H1 (cell line): ENCODE measurements at regions not wholly inside any gene's neighbourhood (a gene's known extent, or its start where the extent isn't known, plus 50 kb on each side); places are given as distances from the start of the nearest gene placed in this dataset.

Source experiments
- CTCF ChIA-PET: fragments of 300-600 bp; sonication (Branson Sonifier 250); formaldehyde crosslinking; loops from one replicate; lab custom pipeline; 2021; ENCODE audit not compliant: partially characterized antibody; lab: Charles Lee
- POLR2A ChIA-PET: fragments of 300-600 bp; sonication (Branson Sonifier 250); formaldehyde crosslinking; loops from one replicate; lab custom pipeline; 2021; ENCODE audit warnings: inconsistent platforms; ENCODE audit not compliant: partially characterized antibody; lab: Charles Lee
- DNase-seq, 2 experiments: peaks; one replicate each; pipeline versions ENCODE4 v3.0.0 to v3.0.0-alpha.2; 2010 to 2022; ENCODE audit warnings: low spot score in 2 of 2, low read depth in 1 of 2, mixed read lengths in 1 of 2
- FAIRE-seq: peaks from 2 replicates; lab custom pipeline; 2011; peaks lifted over from hg19 to GRCh38; lab: Jason Lieb, UNC
- H2AFZ ChIP-seq: 2 replicates; pipeline ENCODE4 v1.8.1; 2012; ENCODE audit warnings: low read length, inconsistent platforms
- H2AK5ac ChIP-seq: 2 replicates; pipeline ENCODE4 v1.6.1; 2013; ENCODE audit warnings: low read depth, low read length
- H2BK120ac ChIP-seq: replicated peaks from 2 replicates; pipeline ENCODE3; 2013; ENCODE audit warnings: low read depth, low read length, inconsistent platforms
- H2BK12ac ChIP-seq: 2 replicates; pipeline ENCODE4 v1.6.1; 2013; ENCODE audit warnings: low read depth, low read length
- H2BK15ac ChIP-seq: 2 replicates; pipeline ENCODE4 v1.6.1; 2013; ENCODE audit warnings: low read length
- H2BK20ac ChIP-seq: 2 replicates; pipeline ENCODE4 v1.6.1; 2013; ENCODE audit warnings: low read length
- H2BK5ac ChIP-seq: 2 replicates; pipeline ENCODE4 v1.6.1; 2013; ENCODE audit warnings: low read depth, low read length
- H3K14ac ChIP-seq: 2 replicates; pipeline ENCODE4 v1.6.1; 2013; ENCODE audit warnings: inconsistent platforms; ENCODE audit not compliant: insufficient read length
- H3K18ac ChIP-seq: 2 replicates; pipeline ENCODE4 v1.6.1; 2013; ENCODE audit warnings: low read length; ENCODE audit errors: extremely low read depth
- H3K23ac ChIP-seq: 2 replicates; pipeline ENCODE4 v1.6.1; 2013; ENCODE audit warnings: inconsistent platforms; ENCODE audit not compliant: insufficient read length
- H3K23me2 ChIP-seq: 2 replicates; pipeline ENCODE4 v1.6.1; 2013; ENCODE audit warnings: low read depth, low read length
- H3K27ac ChIP-seq: 2 replicates; pipeline ENCODE4 v1.6.1; 2011; ENCODE audit warnings: low read depth, low read length, inconsistent platforms
- H3K27me3 ChIP-seq, 4 experiments: replicated peaks in 1 of 4; 1 replicate in 1 of 4; 2 replicates in 3 of 4; pipeline versions ENCODE4 v1.6.1 to v1.8.1; 2011 to 2013; ENCODE audit warnings: low read length in 3 of 4, mild to moderate bottlenecking in 3 of 4, inconsistent platforms in 2 of 4, mixed read lengths in 2 of 4, moderate library complexity in 1 of 4; ENCODE audit not compliant: control insufficient read depth in 3 of 4, insufficient read depth in 3 of 4; ENCODE audit errors: extremely low read depth in 1 of 4
- H3K36me3 ChIP-seq, 4 experiments: 2 replicates each; pipeline versions ENCODE4 v1.6.1 to v1.8.1; 2011 to 2013; ENCODE audit warnings: mild to moderate bottlenecking in 4 of 4, low read length in 3 of 4, moderate library complexity in 2 of 4, control low read depth in 1 of 4, inconsistent platforms in 1 of 4; ENCODE audit not compliant: insufficient read depth in 4 of 4, control insufficient read depth in 2 of 4
- H3K4ac ChIP-seq: replicated peaks from 2 replicates; pipeline ENCODE3; 2013; ENCODE audit warnings: low read length, low read depth, mixed read lengths, inconsistent platforms; ENCODE audit not compliant: insufficient read length
- H3K4me1 ChIP-seq, 4 experiments: replicated peaks in 1 of 4; 1 replicate in 1 of 4; 2 replicates in 3 of 4; pipeline versions ENCODE4 v1.6.1 to v1.8.1; 2011 to 2013; ENCODE audit warnings: low read length in 3 of 4, inconsistent platforms in 2 of 4, mixed read lengths in 1 of 4; ENCODE audit not compliant: insufficient read depth in 4 of 4, control insufficient read depth in 3 of 4
- H3K4me2 ChIP-seq, 2 experiments: 2 replicates each; pipeline versions ENCODE4 v1.6.1 to v1.8.1; 2011 to 2013; ENCODE audit warnings: low read depth in 2 of 2, low read length in 2 of 2, control low read depth in 1 of 2, inconsistent platforms in 1 of 2, mild to moderate bottlenecking in 1 of 2; ENCODE audit not compliant: insufficient read depth in 1 of 2
- H3K4me3 ChIP-seq, 4 experiments: fragments of 200-600, 300-600 bp in 1 of 4; sonication (generic), shearing (Covaris generic), sonication (Bioruptor Twin) in 1 of 4; 2 replicates each; pipeline versions ENCODE4 v1.5.1 to v1.8.1; 2011 to 2016; ENCODE audit warnings: low read length in 4 of 4, low read depth in 3 of 4, control low read depth in 2 of 4, inconsistent platforms in 2 of 4, mild to moderate bottlenecking in 2 of 4, mixed read lengths in 1 of 4, moderate library complexity in 1 of 4; ENCODE audit not compliant: insufficient read depth in 2 of 4; ENCODE audit errors: extremely low read depth in 1 of 4
- H3K56ac ChIP-seq: replicated peaks from 2 replicates; pipeline ENCODE3; 2013; ENCODE audit warnings: low read depth, mild to moderate bottlenecking, mixed read lengths, low read length, inconsistent platforms; ENCODE audit not compliant: insufficient read length
- H3K79me1 ChIP-seq: 2 replicates; pipeline ENCODE4 v1.6.1; 2013; ENCODE audit warnings: low read depth, low read length, control low read depth
- H3K79me2 ChIP-seq, 2 experiments: 2 replicates each; pipeline versions ENCODE4 v1.6.1 to v1.8.1; 2012 to 2013; ENCODE audit warnings: low read length in 2 of 2, mild to moderate bottlenecking in 2 of 2, inconsistent platforms in 1 of 2; ENCODE audit not compliant: insufficient read depth in 2 of 2, control insufficient read depth in 1 of 2
- H3K9ac ChIP-seq, 4 experiments: replicated peaks in 1 of 4; 1 replicate in 1 of 4; 2 replicates in 3 of 4; pipeline versions ENCODE4 v1.6.1 to v1.8.1; 2011 to 2013; ENCODE audit warnings: low read depth in 3 of 4, low read length in 3 of 4, control low read depth in 2 of 4, mild to moderate bottlenecking in 2 of 4, moderate library complexity in 2 of 4, inconsistent platforms in 1 of 4; ENCODE audit errors: extremely low read depth in 1 of 4
- H3K9me3 ChIP-seq, 2 experiments: 2 replicates each; pipeline versions ENCODE4 v1.6.1 to v1.8.1; 2012 to 2013; ENCODE audit warnings: mild to moderate bottlenecking in 2 of 2, moderate library complexity in 2 of 2, control low read depth in 1 of 2, inconsistent platforms in 1 of 2, low read depth in 1 of 2, low read length in 1 of 2, mixed read lengths in 1 of 2; ENCODE audit not compliant: insufficient read depth in 2 of 2
- H4K20me1 ChIP-seq, 2 experiments: replicated peaks in 1 of 2; 2 replicates each; pipeline versions ENCODE3 to v1.8.1; 2011 to 2013; ENCODE audit warnings: inconsistent platforms in 2 of 2, low read length in 2 of 2, mild to moderate bottlenecking in 1 of 2; ENCODE audit not compliant: insufficient read depth in 2 of 2, control insufficient read depth in 1 of 2
- H4K5ac ChIP-seq: 2 replicates; pipeline ENCODE4 v1.6.1; 2013; ENCODE audit warnings: low read length, low read depth, mixed read lengths, inconsistent platforms; ENCODE audit not compliant: insufficient read length
- H4K8ac ChIP-seq: 2 replicates; pipeline ENCODE4 v1.8.0; 2013; ENCODE audit warnings: mild to moderate bottlenecking, moderate library complexity, low read length, inconsistent platforms; ENCODE audit not compliant: insufficient read depth; ENCODE audit errors: extremely low read depth
- H4K91ac ChIP-seq: replicated peaks from 2 replicates; pipeline ENCODE3; 2013; ENCODE audit warnings: low read length, mixed read lengths, inconsistent platforms; ENCODE audit not compliant: insufficient read length
- BCL11A ChIP-seq, 2 experiments: IDR thresholded peaks; one replicate each; pipeline ENCODE4 v1.6.1; 2011; ENCODE audit warnings: low read depth in 2 of 2, low read length in 2 of 2, mild to moderate bottlenecking in 2 of 2
- CBX8 ChIP-seq: fragments of 300-800, 300-1000 bp; sonication (generic); IDR thresholded peaks from 2 replicates; pipeline ENCODE4 v1.7.1; 2016; ENCODE audit warnings: low read depth, low read length, borderline replicate concordance
- CHD2 ChIP-seq: IDR thresholded peaks from 2 replicates; pipeline ENCODE4 v1.6.1; 2012; ENCODE audit warnings: low read length, improper control_type of control experiment
- CTBP2 ChIP-seq: IDR thresholded peaks from 2 replicates; pipeline ENCODE4 v1.7.0; 2011; ENCODE audit warnings: borderline replicate concordance, mild to moderate bottlenecking, moderate library complexity, mixed read lengths, low read length; ENCODE audit not compliant: insufficient read depth, insufficient read length
- FOSL1 ChIP-seq: IDR thresholded peaks from 2 replicates; pipeline ENCODE4 v1.6.1; 2011; ENCODE audit warnings: mild to moderate bottlenecking, low read depth, low read length, moderate library complexity; ENCODE audit not compliant: insufficient read depth
- HDAC2 ChIP-seq, 2 experiments: fragments of 300-600 bp in 1 of 2; sonication (generic) in 1 of 2; IDR thresholded peaks; 2 replicates each; pipeline ENCODE4 v1.6.1; 2011 to 2012; ENCODE audit warnings: low read depth in 2 of 2, low read length in 2 of 2, mild to moderate bottlenecking in 2 of 2, moderate library complexity in 2 of 2, borderline replicate concordance in 1 of 2, inconsistent platforms in 1 of 2
- MAX ChIP-seq: IDR thresholded peaks from 2 replicates; pipeline ENCODE4 v1.6.1; 2012; ENCODE audit warnings: inconsistent platforms
- POLR2A ChIP-seq, 2 experiments: IDR thresholded peaks; 1 replicate in 1 of 2; 2 replicates in 1 of 2; pipeline ENCODE4 v1.6.1; 2011; ENCODE audit warnings: low read depth in 2 of 2, low read length in 2 of 2, mild to moderate bottlenecking in 2 of 2; ENCODE audit errors: control extremely low read depth in 1 of 2
- POLR2AphosphoS5 ChIP-seq: IDR thresholded peaks from 2 replicates; pipeline ENCODE4 v1.6.1; 2011; ENCODE audit warnings: low read depth, low read length
- SRF ChIP-seq: IDR thresholded peaks from 2 replicates; pipeline ENCODE4 v1.6.1; 2011; ENCODE audit warnings: mild to moderate bottlenecking, low read depth, low read length, moderate library complexity
- SUZ12 ChIP-seq: fragments of 200-600 bp; sonication (generic); IDR thresholded peaks from 2 replicates; pipeline ENCODE4 v1.6.1; 2012; ENCODE audit warnings: mild to moderate bottlenecking, inconsistent platforms, low read length, moderate library complexity, mixed read lengths
- TCF12 ChIP-seq: IDR thresholded peaks from 2 replicates; pipeline ENCODE4 v1.6.1; 2011; ENCODE audit warnings: low read depth, mild to moderate bottlenecking, low read length
- YY1 ChIP-seq: IDR thresholded peaks from 2 replicates; pipeline ENCODE4 v1.6.1; 2011; ENCODE audit warnings: low read depth, mild to moderate bottlenecking, low read length
- ZNF274 ChIP-seq: IDR thresholded peaks from 2 replicates; pipeline ENCODE4 v1.7.0; 2012; ENCODE audit warnings: low read length, borderline replicate concordance; ENCODE audit errors: extremely low read depth
- WGBS, 2 experiments: shearing (Covaris generic) in 1 of 2; methylation state at CpG; one replicate each; pipeline versions ENCODE4 v1.1.6 to v1.1.7; 2013 to 2015; ENCODE audit warnings: low lambda C conversion rate in 2 of 2, mixed read lengths in 2 of 2, inconsistent platforms in 1 of 2, low coverage in 1 of 2, missing lambda C conversion rate in 1 of 2; ENCODE audit not compliant: insufficient replicate concordance in 2 of 2, insufficient coverage in 1 of 2, insufficient read length in 1 of 2; ENCODE audit errors: extremely low coverage in 1 of 2, missing lambda C conversion rate in 1 of 2; 5-methylcytosine and 5-hydroxymethylcytosine counted together

DNA sequence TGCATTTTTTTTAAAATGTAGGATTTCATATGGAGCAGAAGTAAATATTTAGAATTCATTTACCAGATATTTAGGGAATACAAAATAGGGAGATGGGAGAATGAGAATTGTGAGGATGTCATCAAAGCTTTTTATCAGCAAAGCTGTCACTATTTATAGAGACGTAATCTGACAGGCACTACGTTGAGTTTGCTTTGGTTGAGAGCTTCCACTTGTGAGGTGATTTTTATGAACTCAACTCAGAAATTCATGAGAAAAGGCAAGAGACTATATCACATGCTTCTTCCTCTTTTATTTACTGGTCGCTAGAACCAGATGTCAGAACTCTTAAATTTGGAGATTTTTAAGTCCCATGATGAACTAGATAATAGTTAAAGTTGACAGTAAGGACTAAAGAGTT lies 211.2 kb downstream of the GBA3 start:
- no peak for FAIRE-seq
- no peak overlapping the region for H3K4ac ChIP-seq
- DNase-seq: no peak
- H3K4me1 ChIP-seq: no peaks in the 10 kb centered on the region
- no peak overlapping the region for H4K8ac ChIP-seq
- H3K14ac ChIP-seq: no peak overlapping the region
- no peak overlapping the region for H4K91ac ChIP-seq
- H3K4me3 ChIP-seq: no peak overlapping the region
- no peak overlapping the region for H3K4me2 ChIP-seq
- H3K18ac ChIP-seq: no peak overlapping the region
- H3K9me3 ChIP-seq: no peaks in the 10 kb centered on the region
- H2BK20ac ChIP-seq: no peak overlapping the region
- H3K56ac ChIP-seq: no peak overlapping the region
- no peaks in the 10 kb centered on the region for H3K23me2 ChIP-seq
- no peak overlapping the region for H2BK12ac ChIP-seq
- CTCF ChIA-PET: interaction anchor here (1.8 kb wide), 1 partner anchor 67 kb away, joined by 5 read pairs; no protein-coding TSS in a partner anchor
- no peak overlapping the region for H2AK5ac ChIP-seq
- POLR2A ChIA-PET: no interaction called here
- no peak overlapping the region for H2BK15ac ChIP-seq
- H4K20me1 ChIP-seq: no peaks in the 10 kb centered on the region
- H3K79me2 ChIP-seq: no peaks in the 10 kb centered on the region
- WGBS, 2 experiments: 88% methylated on average over 3 of the region's 3 CpGs; no CpG with 5 or more reads in 1 of the 2 experiments
- no peak overlapping the region for H2BK120ac ChIP-seq
- H3K27ac ChIP-seq: no peak overlapping the region
- no peaks in the 10 kb centered on the region for H3K36me3 ChIP-seq
- no peak overlapping the region for H3K9ac ChIP-seq
- no peak overlapping the region for H4K5ac ChIP-seq
- no peaks in the 10 kb centered on the region for H3K79me1 ChIP-seq
- H2AFZ ChIP-seq: no peak overlapping the region
- no peak overlapping the region for H3K23ac ChIP-seq
- TF ChIP-seq MAX (no peak), TCF12 (no peak), CBX8 (no peak), BCL11A (IDR thresholded peaks at IDR 0.05; ENCODE audit: low read depth in 2 of 2, low read length in 2 of 2) (no peak), CHD2 (no peak), CTBP2 (no peak), HDAC2 (IDR thresholded peaks at IDR 0.05; ENCODE audit: borderline replicate concordance in 1 of 2, low read depth in 2 of 2, low read length in 2 of 2) (no peak), SRF (no peak), YY1 (no peak), ZNF274 (no peak), SUZ12 (no peak), POLR2AphosphoS5 (no peak), POLR2A (IDR thresholded peaks at IDR 0.05; ENCODE audit: control extremely low read depth in 1 of 2, low read depth in 2 of 2, low read length in 2 of 2) (no peak), FOSL1 (no peak)
- TF ChIP-seq, all 59 proteins: peak for 0
- no peaks in the 10 kb centered on the region for H3K27me3 ChIP-seq
- no peak overlapping the region for H2BK5ac ChIP-seq
